WTC11 (cell line): ENCODE measurements at regions not wholly inside any gene's neighbourhood (a gene's known extent, or its start where the extent isn't known, plus 50 kb on each side); places are given as distances from the start of the nearest gene placed in this dataset.

Experiments
- ATAC-seq: fragments of 200-7000 bp; cut with Tn5 transposase; 2 replicates; pipeline ENCODE4 v1.10.0; 2021; ENCODE audit warnings: mild to moderate bottlenecking, moderate library complexity
- CTCF ChIA-PET: fragments of 300-600 bp; sonication (Branson Sonifier 250); formaldehyde crosslinking; loops from one replicate; lab custom pipeline; 2021; ENCODE audit warnings: antibody characterized with exemption; lab: Charles Lee
- POLR2A ChIA-PET: fragments of 350-600 bp; sonication (Branson Sonifier 250); formaldehyde crosslinking; loops from one replicate; lab custom pipeline; 2021; ENCODE audit warnings: antibody characterized with exemption; lab: Charles Lee
- DNase-seq: peaks from one replicate; pipeline ENCODE4 v3.0.0; 2021; ENCODE audit warnings: low spot score
- H3K27ac Mint-ChIP-seq: 2 replicates; pipeline ENCODE4 v1.8.0; 2021; ENCODE audit warnings: mixed read lengths
- H3K27me3 Mint-ChIP-seq: 2 replicates; pipeline ENCODE4 v1.8.0; 2021; ENCODE audit warnings: low read depth, mild to moderate bottlenecking, moderate library complexity, mixed read lengths
- H3K36me3 Mint-ChIP-seq: 2 replicates; pipeline ENCODE4 v1.8.0; 2021; ENCODE audit warnings: mixed read lengths
- H3K4me1 Mint-ChIP-seq: 2 replicates; pipeline ENCODE4 v1.8.0; 2022; ENCODE audit warnings: mixed read lengths
- H3K4me3 Mint-ChIP-seq: 2 replicates; pipeline ENCODE4 v1.8.0; 2021; ENCODE audit warnings: mild to moderate bottlenecking, moderate library complexity, mixed read lengths
- H3K9me3 Mint-ChIP-seq: 2 replicates; pipeline ENCODE4 v1.8.0; 2021; ENCODE audit warnings: mixed read lengths
- ARID4B ChIP-seq: sonication (generic); formaldehyde crosslinking; IDR thresholded peaks from 2 replicates; pipeline ENCODE4 v1.8.0; 2023; ENCODE audit warnings: missing genetic modification reagents, mild to moderate bottlenecking, borderline replicate concordance
- CBFB ChIP-seq: sonication (generic); formaldehyde crosslinking; IDR thresholded peaks from 2 replicates; pipeline ENCODE4 v1.8.1; 2022; ENCODE audit warnings: mild to moderate bottlenecking, low read depth, missing genetic modification reagents
- CREB1 ChIP-seq: sonication (generic); formaldehyde crosslinking; IDR thresholded peaks from 2 replicates; pipeline ENCODE4 v1.8.0; 2023; ENCODE audit warnings: mild to moderate bottlenecking, missing genetic modification reagents
- ETV6 ChIP-seq: sonication (generic); formaldehyde crosslinking; IDR thresholded peaks from 2 replicates; pipeline ENCODE4 v1.8.1; 2022; ENCODE audit warnings: mild to moderate bottlenecking, missing genetic modification reagents
- NR1H2 ChIP-seq: sonication (generic); formaldehyde crosslinking; IDR thresholded peaks from 2 replicates; pipeline ENCODE4 v1.9.0; 2021; ENCODE audit warnings: mild to moderate bottlenecking, moderate library complexity, missing genetic modification reagents
- RELA ChIP-seq: sonication (generic); formaldehyde crosslinking; IDR thresholded peaks from 2 replicates; pipeline ENCODE4 v1.8.1; 2022; ENCODE audit warnings: missing genetic modification reagents, mild to moderate bottlenecking, borderline replicate concordance
- TCF7 ChIP-seq: sonication (generic); formaldehyde crosslinking; IDR thresholded peaks from 2 replicates; pipeline ENCODE4 v1.8.0; 2022; ENCODE audit warnings: mild to moderate bottlenecking, low read depth, missing genetic modification reagents, moderate library complexity
- TEAD4 ChIP-seq: sonication (generic); formaldehyde crosslinking; IDR thresholded peaks from 2 replicates; pipeline ENCODE4 v1.8.0; 2022; ENCODE audit warnings: mild to moderate bottlenecking, missing genetic modification reagents
- USF2 ChIP-seq: sonication (generic); formaldehyde crosslinking; IDR thresholded peaks from 2 replicates; pipeline ENCODE4 v1.8.1; 2023; ENCODE audit warnings: mild to moderate bottlenecking, missing genetic modification reagents, moderate library complexity
- ZNF138 ChIP-seq: sonication (generic); formaldehyde crosslinking; conservative IDR thresholded peaks from 2 replicates; pipeline ENCODE4 v1.8.1; 2022; ENCODE audit warnings: mild to moderate bottlenecking, moderate library complexity, missing genetic modification reagents
- ZNF512 ChIP-seq: sonication (generic); formaldehyde crosslinking; IDR thresholded peaks from 2 replicates; pipeline ENCODE4 v1.8.1; 2022; ENCODE audit warnings: missing genetic modification reagents, borderline replicate concordance
- ZNF671 ChIP-seq: fragments of 250-450 bp; sonication (Bioruptor Pico); IDR thresholded peaks from 2 replicates; pipeline ENCODE4 v1.8.0; 2021; ENCODE audit warnings: mild to moderate bottlenecking
- TF ChIP-seq, protein P1 (sequence below): sonication (generic); formaldehyde crosslinking; IDR thresholded peaks from 2 replicates; pipeline ENCODE4 v1.8.0; 2022; ENCODE audit warnings: mild to moderate bottlenecking, missing genetic modification reagents
- TF ChIP-seq, protein P2 (sequence below): sonication (generic); formaldehyde crosslinking; IDR thresholded peaks from 2 replicates; pipeline ENCODE4 v1.8.0; 2022; ENCODE audit warnings: mild to moderate bottlenecking, missing genetic modification reagents
- TF ChIP-seq, protein P3 (sequence below): sonication (generic); formaldehyde crosslinking; IDR thresholded peaks from 2 replicates; pipeline ENCODE4 v1.8.0; 2023; ENCODE audit warnings: mild to moderate bottlenecking, missing genetic modification reagents
- TF ChIP-seq, protein P4 (sequence below): sonication (generic); formaldehyde crosslinking; conservative IDR thresholded peaks from 2 replicates; pipeline ENCODE4 v1.8.1; 2023; ENCODE audit warnings: mild to moderate bottlenecking, low read depth, missing genetic modification reagents, moderate library complexity

- TF ChIP-seq, protein P1, sequence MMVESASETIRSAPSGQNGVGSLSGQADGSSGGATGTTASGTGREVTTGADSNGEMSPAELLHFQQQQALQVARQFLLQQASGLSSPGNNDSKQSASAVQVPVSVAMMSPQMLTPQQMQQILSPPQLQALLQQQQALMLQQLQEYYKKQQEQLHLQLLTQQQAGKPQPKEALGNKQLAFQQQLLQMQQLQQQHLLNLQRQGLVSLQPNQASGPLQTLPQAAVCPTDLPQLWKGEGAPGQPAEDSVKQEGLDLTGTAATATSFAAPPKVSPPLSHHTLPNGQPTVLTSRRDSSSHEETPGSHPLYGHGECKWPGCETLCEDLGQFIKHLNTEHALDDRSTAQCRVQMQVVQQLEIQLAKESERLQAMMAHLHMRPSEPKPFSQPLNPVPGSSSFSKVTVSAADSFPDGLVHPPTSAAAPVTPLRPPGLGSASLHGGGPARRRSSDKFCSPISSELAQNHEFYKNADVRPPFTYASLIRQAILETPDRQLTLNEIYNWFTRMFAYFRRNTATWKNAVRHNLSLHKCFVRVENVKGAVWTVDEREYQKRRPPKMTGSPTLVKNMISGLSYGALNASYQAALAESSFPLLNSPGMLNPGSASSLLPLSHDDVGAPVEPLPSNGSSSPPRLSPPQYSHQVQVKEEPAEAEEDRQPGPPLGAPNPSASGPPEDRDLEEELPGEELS (CRISPR knock-in tag), result no peak
Measured at GRCh38 chr7:98685541-98685940, 68.5 kb downstream of the NPTX2 start (continued).

DNA sequence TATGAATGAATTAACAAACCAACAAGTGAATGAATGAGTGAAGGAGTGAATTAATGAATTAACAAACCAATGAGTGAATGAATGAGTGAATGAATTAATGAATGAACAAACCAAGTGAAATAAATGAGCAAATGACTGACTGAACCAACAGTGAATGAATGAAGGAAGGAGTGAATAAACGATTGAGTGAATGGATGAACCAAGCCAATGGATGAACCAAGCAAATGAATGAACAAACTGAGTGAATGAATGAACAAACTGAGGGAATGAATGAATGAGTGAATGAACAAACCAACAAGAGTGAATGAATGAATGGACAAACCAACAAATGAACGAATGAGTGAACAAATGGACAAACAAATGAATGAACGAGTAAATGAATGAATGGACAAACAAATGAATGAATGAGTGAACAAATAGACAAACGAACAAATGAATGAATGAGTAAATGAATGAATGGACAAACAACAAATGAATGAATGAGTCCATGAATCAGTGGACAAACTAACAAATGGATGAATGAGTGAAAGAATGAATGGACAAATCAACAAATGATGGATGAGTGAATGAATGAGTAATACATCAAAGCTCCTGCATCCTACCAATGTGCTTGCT is 69.5 kb downstream of the NPTX2 start:
- ChIA-PET POLR2A (no interaction called here), CTCF (no interaction called here)
- TF ChIP-seq CBFB (CRISPR knock-in tag) (no peak), ZNF512 (no peak)
- Mint-ChIP-seq H3K27ac (no peak overlapping the region), H3K4me3 (no peak overlapping the region), H3K4me1 (no peaks in the 10 kb centered on the region), H3K36me3 (peaks cover under 1% of the 10 kb centered on the region; the same call in 1 of the 2 replicates), H3K9me3 (peaks cover 36% of the 10 kb centered on the region), H3K27me3 (peaks cover 26% of the 10 kb centered on the region)
- no peak for DNase-seq
- no peak for ATAC-seq

DNA sequence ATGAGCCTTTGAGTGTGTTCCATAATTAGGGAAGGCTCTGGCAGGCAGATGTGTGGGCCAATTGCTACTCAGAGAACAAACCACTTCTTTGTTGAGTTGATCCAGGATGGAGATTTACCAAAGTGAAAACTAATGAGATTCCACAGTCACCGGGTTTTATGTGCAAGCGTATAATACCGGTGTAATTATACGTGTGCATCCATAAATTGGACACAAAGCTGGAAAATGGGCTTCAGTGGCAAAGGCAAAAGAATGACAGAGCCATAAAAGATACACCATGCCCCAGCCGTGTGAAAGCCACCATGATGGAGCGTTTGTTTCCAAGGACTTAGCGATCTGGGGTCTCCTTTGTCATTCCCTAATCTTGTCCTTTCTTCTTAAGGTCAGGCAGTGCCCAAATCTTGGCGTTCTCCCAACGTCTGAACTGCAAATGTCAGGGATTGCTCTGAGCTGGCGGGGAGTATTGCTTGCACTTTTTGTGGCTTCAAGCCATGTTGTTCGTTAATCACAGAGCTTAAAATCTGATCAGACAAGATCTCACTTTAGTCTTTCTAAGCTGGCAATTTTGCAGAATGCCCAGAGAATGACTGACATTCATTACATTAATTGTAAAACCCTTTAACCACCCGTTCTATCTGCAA is 70.1 kb downstream of the NPTX2 start:
- CTCF ChIA-PET, result interaction anchor here (1.0 kb wide), 1 partner anchor 58 kb away, joined by 5 read pairs; no protein-coding TSS in a partner anchor
- H3K27ac Mint-ChIP-seq, result no peak overlapping the region
- H3K9me3 Mint-ChIP-seq, result peaks cover 40% of the 10 kb centered on the region
- POLR2A ChIA-PET, result no interaction called here
- no peak for ATAC-seq
- no peak overlapping the region for H3K4me3 Mint-ChIP-seq
- no peaks in the 10 kb centered on the region for H3K4me1 Mint-ChIP-seq
- no peak for DNase-seq
- peaks cover 4% of the 10 kb centered on the region for H3K36me3 Mint-ChIP-seq
- peaks cover 29% of the 10 kb centered on the region for H3K27me3 Mint-ChIP-seq
- TF ChIP-seq ZNF138 (CRISPR knock-in tag) (no peak), TCF7 (CRISPR knock-in tag) (no peak), ARID4B (no peak), TEAD4 (no peak), RELA (CRISPR knock-in tag) (no peak), CREB1 (CRISPR knock-in tag) (no peak), ZNF671 (CRISPR knock-in tag) (no peak), ETV6 (CRISPR knock-in tag) (no peak), NR1H2 (CRISPR knock-in tag) (no peak), USF2 (CRISPR knock-in tag) (no peak)
- TF ChIP-seq, protein P2, sequence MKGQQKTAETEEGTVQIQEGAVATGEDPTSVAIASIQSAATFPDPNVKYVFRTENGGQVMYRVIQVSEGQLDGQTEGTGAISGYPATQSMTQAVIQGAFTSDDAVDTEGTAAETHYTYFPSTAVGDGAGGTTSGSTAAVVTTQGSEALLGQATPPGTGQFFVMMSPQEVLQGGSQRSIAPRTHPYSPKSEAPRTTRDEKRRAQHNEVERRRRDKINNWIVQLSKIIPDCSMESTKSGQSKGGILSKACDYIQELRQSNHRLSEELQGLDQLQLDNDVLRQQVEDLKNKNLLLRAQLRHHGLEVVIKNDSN (CRISPR knock-in tag), result no peak
- TF ChIP-seq, protein P3, sequence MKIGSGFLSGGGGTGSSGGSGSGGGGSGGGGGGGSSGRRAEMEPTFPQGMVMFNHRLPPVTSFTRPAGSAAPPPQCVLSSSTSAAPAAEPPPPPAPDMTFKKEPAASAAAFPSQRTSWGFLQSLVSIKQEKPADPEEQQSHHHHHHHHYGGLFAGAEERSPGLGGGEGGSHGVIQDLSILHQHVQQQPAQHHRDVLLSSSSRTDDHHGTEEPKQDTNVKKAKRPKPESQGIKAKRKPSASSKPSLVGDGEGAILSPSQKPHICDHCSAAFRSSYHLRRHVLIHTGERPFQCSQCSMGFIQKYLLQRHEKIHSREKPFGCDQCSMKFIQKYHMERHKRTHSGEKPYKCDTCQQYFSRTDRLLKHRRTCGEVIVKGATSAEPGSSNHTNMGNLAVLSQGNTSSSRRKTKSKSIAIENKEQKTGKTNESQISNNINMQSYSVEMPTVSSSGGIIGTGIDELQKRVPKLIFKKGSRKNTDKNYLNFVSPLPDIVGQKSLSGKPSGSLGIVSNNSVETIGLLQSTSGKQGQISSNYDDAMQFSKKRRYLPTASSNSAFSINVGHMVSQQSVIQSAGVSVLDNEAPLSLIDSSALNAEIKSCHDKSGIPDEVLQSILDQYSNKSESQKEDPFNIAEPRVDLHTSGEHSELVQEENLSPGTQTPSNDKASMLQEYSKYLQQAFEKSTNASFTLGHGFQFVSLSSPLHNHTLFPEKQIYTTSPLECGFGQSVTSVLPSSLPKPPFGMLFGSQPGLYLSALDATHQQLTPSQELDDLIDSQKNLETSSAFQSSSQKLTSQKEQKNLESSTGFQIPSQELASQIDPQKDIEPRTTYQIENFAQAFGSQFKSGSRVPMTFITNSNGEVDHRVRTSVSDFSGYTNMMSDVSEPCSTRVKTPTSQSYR (CRISPR knock-in tag), result no peak
- TF ChIP-seq, protein P4, sequence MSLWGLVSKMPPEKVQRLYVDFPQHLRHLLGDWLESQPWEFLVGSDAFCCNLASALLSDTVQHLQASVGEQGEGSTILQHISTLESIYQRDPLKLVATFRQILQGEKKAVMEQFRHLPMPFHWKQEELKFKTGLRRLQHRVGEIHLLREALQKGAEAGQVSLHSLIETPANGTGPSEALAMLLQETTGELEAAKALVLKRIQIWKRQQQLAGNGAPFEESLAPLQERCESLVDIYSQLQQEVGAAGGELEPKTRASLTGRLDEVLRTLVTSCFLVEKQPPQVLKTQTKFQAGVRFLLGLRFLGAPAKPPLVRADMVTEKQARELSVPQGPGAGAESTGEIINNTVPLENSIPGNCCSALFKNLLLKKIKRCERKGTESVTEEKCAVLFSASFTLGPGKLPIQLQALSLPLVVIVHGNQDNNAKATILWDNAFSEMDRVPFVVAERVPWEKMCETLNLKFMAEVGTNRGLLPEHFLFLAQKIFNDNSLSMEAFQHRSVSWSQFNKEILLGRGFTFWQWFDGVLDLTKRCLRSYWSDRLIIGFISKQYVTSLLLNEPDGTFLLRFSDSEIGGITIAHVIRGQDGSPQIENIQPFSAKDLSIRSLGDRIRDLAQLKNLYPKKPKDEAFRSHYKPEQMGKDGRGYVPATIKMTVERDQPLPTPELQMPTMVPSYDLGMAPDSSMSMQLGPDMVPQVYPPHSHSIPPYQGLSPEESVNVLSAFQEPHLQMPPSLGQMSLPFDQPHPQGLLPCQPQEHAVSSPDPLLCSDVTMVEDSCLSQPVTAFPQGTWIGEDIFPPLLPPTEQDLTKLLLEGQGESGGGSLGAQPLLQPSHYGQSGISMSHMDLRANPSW, result no peak
